ENCODE measurements at regions not wholly inside any gene's neighbourhood (a gene's known extent, or its start where the extent isn't known, plus 50 kb on each side); places are given as distances from the start of the nearest gene placed in this dataset.

- TF ChIP-seq GABPA (IDR thresholded peaks at IDR 0.05; ENCODE audit: low read depth) (no peak), POLR2AphosphoS5 (IDR thresholded peaks at IDR 0.05; ENCODE audit: low read depth) (no peak), REST (IDR thresholded peaks at IDR 0.05; ENCODE audit: insufficient replicate concordance, low read depth) (no peak), CTCF (IDR thresholded peaks at IDR 0.05; ENCODE audit: insufficient read depth, low read length) (no peak), SPI1 (IDR thresholded peaks at IDR 0.05; ENCODE audit: borderline replicate concordance, low read depth) (no peak)
- Histone ChIP-seq H3K27me3 (ENCODE audit: insufficient read depth, poor library complexity, severe bottlenecking) (no peaks in the 10 kb centered on the region), H3K27ac (replicated peaks) (no peak overlapping the region), H3K4me3 (replicated peaks; ENCODE audit: insufficient read depth, low read length) (no peak overlapping the region)
- DNase-seq (ENCODE audit: low read depth in 1 of 2, low spot score in 1 of 2), result peak in 1 of 2 experiments; percentile 9
Measured at GRCh38 chr12:68451261-68452077, 119.3 kb upstream of the MDM1 start.

- TF ChIP-seq CTCF (IDR thresholded peaks at IDR 0.05; ENCODE audit: insufficient read depth, low read length) (no peak), POLR2AphosphoS5 (IDR thresholded peaks at IDR 0.05; ENCODE audit: low read depth) (no peak), GABPA (IDR thresholded peaks at IDR 0.05; ENCODE audit: low read depth) (no peak), REST (IDR thresholded peaks at IDR 0.05; ENCODE audit: insufficient replicate concordance, low read depth) (no peak)
- DNase-seq (ENCODE audit: low read depth in 1 of 2, low spot score in 1 of 2), result no peak
- no peaks in the 10 kb centered on the region for H3K27me3 ChIP-seq (ENCODE audit: insufficient read depth, poor library complexity, severe bottlenecking)
- H3K27ac ChIP-seq (replicated peaks), result no peak overlapping the region
- H3K4me3 ChIP-seq (replicated peaks; ENCODE audit: insufficient read depth, low read length), result no peak overlapping the region
Measured at GRCh38 chr12:68452078-68452715, 120.0 kb upstream of the MDM1 start.

- H3K27ac ChIP-seq (replicated peaks), result no peak overlapping the region
- H3K27me3 ChIP-seq (ENCODE audit: insufficient read depth, poor library complexity, severe bottlenecking), result no peaks in the 10 kb centered on the region
- H3K4me3 ChIP-seq (replicated peaks; ENCODE audit: insufficient read depth, low read length), result no peak overlapping the region
- TF ChIP-seq SPI1 (IDR thresholded peaks at IDR 0.05; ENCODE audit: borderline replicate concordance, low read depth) (no peak), GABPA (IDR thresholded peaks at IDR 0.05; ENCODE audit: low read depth) (no peak), CTCF (IDR thresholded peaks at IDR 0.05; ENCODE audit: insufficient read depth, low read length) (no peak), REST (IDR thresholded peaks at IDR 0.05; ENCODE audit: insufficient replicate concordance, low read depth) (no peak), POLR2AphosphoS5 (IDR thresholded peaks at IDR 0.05; ENCODE audit: low read depth) (no peak)
- no peak for DNase-seq (ENCODE audit: low read depth in 1 of 2, low spot score in 1 of 2)
Measured at GRCh38 chr12:68453278-68453677, 121.1 kb upstream of the MDM1 start.
